ENCODE measurements at regions not wholly inside any gene's neighbourhood (a gene's known extent, or its start where the extent isn't known, plus 50 kb on each side); places are given as distances from the start of the nearest gene placed in this dataset.

GRCh38 chr4:148684638-148685037 lies 242.4 kb upstream of the NR3C2 start:
- TF ChIP-seq CTCF (IDR thresholded peaks at IDR 0.05), result no peak
- Histone ChIP-seq H3K27me3 (replicated peaks; ENCODE audit: insufficient read depth) (no peaks in the 10 kb centered on the region), H3K4me3 (no peak overlapping the region), H3K27ac (no peak overlapping the region), H3K36me3 (no peaks in the 10 kb centered on the region), H3K9me3 (no peaks in the 10 kb centered on the region), H3K4me1 (ENCODE audit: control insufficient read depth in 1 of 2, low read depth in 2 of 2) (no peaks in the 10 kb centered on the region)
- DNase-seq (ENCODE audit: low spot score) (no peak), ATAC-seq (ENCODE audit: insufficient number of reproducible peaks, low FRiP score, low read depth) (no peak)

- Histone ChIP-seq H3K9me3 (no peaks in the 10 kb centered on the region), H3K36me3 (no peaks in the 10 kb centered on the region), H3K27ac (no peak overlapping the region), H3K4me1 (ENCODE audit: control insufficient read depth in 1 of 2, low read depth in 2 of 2) (no peaks in the 10 kb centered on the region), H3K4me3 (no peak overlapping the region), H3K27me3 (replicated peaks; ENCODE audit: insufficient read depth) (no peaks in the 10 kb centered on the region)
- ATAC-seq (ENCODE audit: insufficient number of reproducible peaks, low FRiP score, low read depth) (no peak), DNase-seq (ENCODE audit: low spot score) (no peak)
- TF ChIP-seq CTCF (IDR thresholded peaks at IDR 0.05), result no peak
Observed at GRCh38 chr4:148680884-148681283, 238.7 kb upstream of the NR3C2 start.

GRCh38 chr4:148676344-148676743 lies 234.1 kb upstream of the NR3C2 start:
- no peak for ATAC-seq (ENCODE audit: insufficient number of reproducible peaks, low FRiP score, low read depth)
- Histone ChIP-seq H3K27ac (no peak overlapping the region), H3K36me3 (no peaks in the 10 kb centered on the region), H3K4me3 (no peak overlapping the region), H3K27me3 (replicated peaks; ENCODE audit: insufficient read depth) (no peaks in the 10 kb centered on the region), H3K9me3 (no peaks in the 10 kb centered on the region), H3K4me1 (ENCODE audit: control insufficient read depth in 1 of 2, low read depth in 2 of 2) (no peaks in the 10 kb centered on the region)
- DNase-seq (ENCODE audit: low spot score), result no peak
- no peak for TF ChIP-seq CTCF (IDR thresholded peaks at IDR 0.05)

- no peak for DNase-seq (ENCODE audit: low spot score)
- Histone ChIP-seq H3K27ac (no peak overlapping the region), H3K4me3 (no peak overlapping the region), H3K27me3 (replicated peaks; ENCODE audit: insufficient read depth) (no peaks in the 10 kb centered on the region), H3K9me3 (no peaks in the 10 kb centered on the region), H3K4me1 (ENCODE audit: control insufficient read depth in 1 of 2, low read depth in 2 of 2) (no peaks in the 10 kb centered on the region), H3K36me3 (no peaks in the 10 kb centered on the region)
- TF ChIP-seq CTCF (IDR thresholded peaks at IDR 0.05), result no peak
- no peak for ATAC-seq (ENCODE audit: insufficient number of reproducible peaks, low FRiP score, low read depth)
Observed at GRCh38 chr4:148674876-148675275, 232.7 kb upstream of the NR3C2 start.

GRCh38 chr4:148664636-148665035 lies 222.4 kb upstream of the NR3C2 start:
- Histone ChIP-seq H3K4me3 (no peak overlapping the region), H3K27me3 (replicated peaks; ENCODE audit: insufficient read depth) (no peaks in the 10 kb centered on the region), H3K36me3 (no peaks in the 10 kb centered on the region), H3K27ac (no peak overlapping the region), H3K4me1 (ENCODE audit: control insufficient read depth in 1 of 2, low read depth in 2 of 2) (no peaks in the 10 kb centered on the region), H3K9me3 (no peaks in the 10 kb centered on the region)
- no peak for TF ChIP-seq CTCF (IDR thresholded peaks at IDR 0.05)
- no peak for ATAC-seq (ENCODE audit: insufficient number of reproducible peaks, low FRiP score, low read depth)
- no peak for DNase-seq (ENCODE audit: low spot score)

Measured in thoracic aorta (tissue), 2 donors.